Neural cell (in vitro differentiated cells): ENCODE measurements at regions not wholly inside any gene's neighbourhood (a gene's known extent, or its start where the extent isn't known, plus 50 kb on each side); places are given as distances from the start of the nearest gene placed in this dataset.

Experiments
- H2AFZ ChIP-seq: fragments of 200-600, 300-800 bp; sonication (generic), shearing (Covaris generic); 2 replicates; pipeline ENCODE4 v1.6.0; 2014; ENCODE audit warnings: low read depth, mild to moderate bottlenecking, antibody characterized with exemption, low read length, moderate library complexity
- H3F3A ChIP-seq: fragments of 200-600 bp; shearing (Covaris generic); 2 replicates; pipeline ENCODE4 v1.6.1; 2016; ENCODE audit warnings: mild to moderate bottlenecking, moderate library complexity, mixed read lengths, antibody characterized with exemption, low read length; ENCODE audit not compliant: insufficient read depth, poor library complexity, severe bottlenecking
- H3K27ac ChIP-seq: fragments of 200-600, 300-800 bp; sonication (generic), shearing (Covaris generic); 2 replicates; pipeline ENCODE4 v1.5.1; 2014; ENCODE audit warnings: mild to moderate bottlenecking, low read length, moderate library complexity
- H3K27me3 ChIP-seq: fragments of 300-800, 200-600 bp; sonication (generic), shearing (Covaris generic); 2 replicates; pipeline ENCODE4 v1.6.0; 2014; ENCODE audit warnings: mild to moderate bottlenecking, low read depth, low read length, moderate library complexity; ENCODE audit not compliant: insufficient read depth
- H3K36me3 ChIP-seq: fragments of 300-800, 200-600 bp; sonication (generic), shearing (Covaris generic); 2 replicates; pipeline ENCODE4 v1.5.1; 2014; ENCODE audit warnings: mild to moderate bottlenecking, antibody characterized with exemption, low read length, moderate library complexity; ENCODE audit not compliant: insufficient read depth
- H3K4me2 ChIP-seq: fragments of 300-800, 200-600 bp; sonication (generic), shearing (Covaris generic); 2 replicates; pipeline ENCODE4 v1.6.0; 2014; ENCODE audit warnings: mild to moderate bottlenecking, low read length
- H3K4me3 ChIP-seq: fragments of 300-800, 200-600 bp; sonication (generic), shearing (Covaris generic); 2 replicates; pipeline ENCODE4 v1.5.1; 2014; ENCODE audit warnings: mild to moderate bottlenecking, low read length, moderate library complexity
- H3K79me2 ChIP-seq: fragments of 200-600 bp; shearing (Covaris generic); replicated peaks from 2 replicates; pipeline ENCODE4 v1.6.0; 2014; ENCODE audit warnings: mild to moderate bottlenecking, low read length, moderate library complexity; ENCODE audit not compliant: insufficient read depth
- H3K9ac ChIP-seq: fragments of 300-800, 200-600 bp; sonication (generic), shearing (Covaris generic); 2 replicates; pipeline ENCODE4 v1.6.1; 2016; ENCODE audit warnings: mild to moderate bottlenecking, low read length, mixed read lengths
- H3K9me2 ChIP-seq: fragments of 200-600 bp; shearing (Covaris generic); 2 replicates; pipeline ENCODE4 v1.6.1; 2016; ENCODE audit warnings: mild to moderate bottlenecking, low read length, mixed read lengths; ENCODE audit not compliant: insufficient read depth
- H3K9me3 ChIP-seq: fragments of 200-600, 300-800 bp; sonication (generic), shearing (Covaris generic); 2 replicates; pipeline ENCODE4 v1.6.1; 2016; ENCODE audit warnings: mild to moderate bottlenecking, mixed run types, low read length, moderate library complexity, mixed read lengths
- H4K20me1 ChIP-seq: fragments of 200-600 bp; shearing (Covaris generic); 2 replicates; pipeline ENCODE4 v1.6.1; 2016; ENCODE audit warnings: mild to moderate bottlenecking, mixed run types; ENCODE audit not compliant: insufficient read depth
- EZH2 ChIP-seq: fragments of 200-600, 300-800 bp; shearing (Covaris generic), sonication (generic); IDR thresholded peaks from 2 replicates; pipeline ENCODE4 v1.6.1; 2014; ENCODE audit warnings: antibody characterized with exemption, low read length, borderline replicate concordance, mild to moderate bottlenecking; ENCODE audit not compliant: insufficient read depth, poor library complexity, severe bottlenecking
- MXI1 ChIP-seq: fragments of 450-650 bp; conservative IDR thresholded peaks from 2 replicates; pipeline ENCODE4 v1.6.1; 2014; ENCODE audit warnings: antibody characterized with exemption, mild to moderate bottlenecking; ENCODE audit not compliant: poor library complexity, severe bottlenecking
- POLR2AphosphoS5 ChIP-seq: IDR thresholded peaks from 2 replicates; pipeline ENCODE4 v1.6.1; 2012
- RAD21 ChIP-seq: fragments of 450-650 bp; conservative IDR thresholded peaks from 2 replicates; pipeline ENCODE4 v1.6.1; 2014; ENCODE audit warnings: antibody characterized with exemption, mild to moderate bottlenecking, moderate library complexity
- SMC3 ChIP-seq: fragments of 450-650 bp; conservative IDR thresholded peaks from 2 replicates; pipeline ENCODE4 v1.6.1; 2014; ENCODE audit warnings: antibody characterized with exemption, mild to moderate bottlenecking, moderate library complexity; ENCODE audit not compliant: poor library complexity
- TAF1 ChIP-seq: IDR thresholded peaks from 2 replicates; pipeline ENCODE4 v1.6.1; 2012; ENCODE audit warnings: low read depth
- TF ChIP-seq, protein P1 (sequence below): IDR thresholded peaks from 2 replicates; pipeline ENCODE4 v1.6.1; 2012; ENCODE audit warnings: borderline replicate concordance
- TF ChIP-seq, protein P2 (sequence below): fragments of 450-650 bp; IDR thresholded peaks from 2 replicates; pipeline ENCODE4 v1.5.1; 2014; ENCODE audit warnings: antibody characterized with exemption, mild to moderate bottlenecking, moderate library complexity; ENCODE audit not compliant: poor library complexity, severe bottlenecking

DNA sequence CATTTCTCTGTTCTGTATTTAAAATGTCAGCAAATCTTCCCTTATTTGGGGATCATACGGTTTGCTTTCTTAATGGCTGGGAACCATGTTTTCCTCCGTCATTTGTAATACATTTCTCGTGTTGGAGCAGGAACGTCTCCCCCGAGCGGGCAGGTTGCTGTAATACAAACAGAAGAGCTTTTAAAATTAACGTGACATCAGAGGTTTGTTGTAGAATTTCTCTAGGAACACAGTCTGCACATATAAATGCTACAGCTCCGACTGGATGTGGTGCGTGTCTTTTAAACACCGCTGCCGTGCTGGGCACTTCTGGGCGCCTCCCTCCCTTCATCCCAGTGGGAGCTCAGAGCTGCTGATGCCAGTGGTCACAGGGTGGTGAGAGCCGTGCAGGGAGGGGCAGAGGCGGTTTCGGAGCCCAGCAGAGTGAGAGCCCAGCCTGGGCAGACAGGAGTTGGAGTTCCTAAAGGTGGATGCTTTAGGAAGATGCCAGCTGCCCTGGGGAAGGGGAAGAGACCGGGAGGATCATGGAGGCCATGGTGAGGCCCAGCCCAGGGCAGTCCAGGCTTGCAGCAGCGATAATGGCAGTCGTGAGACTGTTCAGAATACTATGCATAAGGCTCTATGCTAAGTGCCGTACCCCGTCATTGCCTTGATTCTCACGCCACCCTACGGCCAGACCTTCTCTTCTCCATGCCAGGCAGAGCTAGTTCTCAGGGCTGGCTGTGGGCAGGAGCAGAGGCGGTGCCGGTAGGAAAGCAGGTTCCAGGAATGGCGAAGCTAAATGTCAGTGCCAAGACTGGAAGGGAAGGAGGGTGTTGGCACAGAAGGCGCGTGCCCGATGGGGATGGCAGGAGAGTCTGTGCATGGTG, 96.2 kb downstream of the GLRX3 start:
- Histone ChIP-seq H3F3A (no peaks in the 10 kb centered on the region), H3K9me2 (no peaks in the 10 kb centered on the region), H3K4me3 (no peak overlapping the region), H3K79me2 (no peaks in the 10 kb centered on the region), H2AFZ (no peak overlapping the region), H3K36me3 (no peaks in the 10 kb centered on the region), H3K9ac (no peak overlapping the region), H3K9me3 (no peaks in the 10 kb centered on the region), H3K27me3 (no peaks in the 10 kb centered on the region), H3K4me2 (no peak overlapping the region), H3K27ac (no peak overlapping the region), H4K20me1 (no peaks in the 10 kb centered on the region)
- TF ChIP-seq SMC3, result no peak
- TF ChIP-seq, protein P1, sequence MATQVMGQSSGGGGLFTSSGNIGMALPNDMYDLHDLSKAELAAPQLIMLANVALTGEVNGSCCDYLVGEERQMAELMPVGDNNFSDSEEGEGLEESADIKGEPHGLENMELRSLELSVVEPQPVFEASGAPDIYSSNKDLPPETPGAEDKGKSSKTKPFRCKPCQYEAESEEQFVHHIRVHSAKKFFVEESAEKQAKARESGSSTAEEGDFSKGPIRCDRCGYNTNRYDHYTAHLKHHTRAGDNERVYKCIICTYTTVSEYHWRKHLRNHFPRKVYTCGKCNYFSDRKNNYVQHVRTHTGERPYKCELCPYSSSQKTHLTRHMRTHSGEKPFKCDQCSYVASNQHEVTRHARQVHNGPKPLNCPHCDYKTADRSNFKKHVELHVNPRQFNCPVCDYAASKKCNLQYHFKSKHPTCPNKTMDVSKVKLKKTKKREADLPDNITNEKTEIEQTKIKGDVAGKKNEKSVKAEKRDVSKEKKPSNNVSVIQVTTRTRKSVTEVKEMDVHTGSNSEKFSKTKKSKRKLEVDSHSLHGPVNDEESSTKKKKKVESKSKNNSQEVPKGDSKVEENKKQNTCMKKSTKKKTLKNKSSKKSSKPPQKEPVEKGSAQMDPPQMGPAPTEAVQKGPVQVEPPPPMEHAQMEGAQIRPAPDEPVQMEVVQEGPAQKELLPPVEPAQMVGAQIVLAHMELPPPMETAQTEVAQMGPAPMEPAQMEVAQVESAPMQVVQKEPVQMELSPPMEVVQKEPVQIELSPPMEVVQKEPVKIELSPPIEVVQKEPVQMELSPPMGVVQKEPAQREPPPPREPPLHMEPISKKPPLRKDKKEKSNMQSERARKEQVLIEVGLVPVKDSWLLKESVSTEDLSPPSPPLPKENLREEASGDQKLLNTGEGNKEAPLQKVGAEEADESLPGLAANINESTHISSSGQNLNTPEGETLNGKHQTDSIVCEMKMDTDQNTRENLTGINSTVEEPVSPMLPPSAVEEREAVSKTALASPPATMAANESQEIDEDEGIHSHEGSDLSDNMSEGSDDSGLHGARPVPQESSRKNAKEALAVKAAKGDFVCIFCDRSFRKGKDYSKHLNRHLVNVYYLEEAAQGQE, result no peak
- no peak for TF ChIP-seq TAF1
- TF ChIP-seq, protein P2, sequence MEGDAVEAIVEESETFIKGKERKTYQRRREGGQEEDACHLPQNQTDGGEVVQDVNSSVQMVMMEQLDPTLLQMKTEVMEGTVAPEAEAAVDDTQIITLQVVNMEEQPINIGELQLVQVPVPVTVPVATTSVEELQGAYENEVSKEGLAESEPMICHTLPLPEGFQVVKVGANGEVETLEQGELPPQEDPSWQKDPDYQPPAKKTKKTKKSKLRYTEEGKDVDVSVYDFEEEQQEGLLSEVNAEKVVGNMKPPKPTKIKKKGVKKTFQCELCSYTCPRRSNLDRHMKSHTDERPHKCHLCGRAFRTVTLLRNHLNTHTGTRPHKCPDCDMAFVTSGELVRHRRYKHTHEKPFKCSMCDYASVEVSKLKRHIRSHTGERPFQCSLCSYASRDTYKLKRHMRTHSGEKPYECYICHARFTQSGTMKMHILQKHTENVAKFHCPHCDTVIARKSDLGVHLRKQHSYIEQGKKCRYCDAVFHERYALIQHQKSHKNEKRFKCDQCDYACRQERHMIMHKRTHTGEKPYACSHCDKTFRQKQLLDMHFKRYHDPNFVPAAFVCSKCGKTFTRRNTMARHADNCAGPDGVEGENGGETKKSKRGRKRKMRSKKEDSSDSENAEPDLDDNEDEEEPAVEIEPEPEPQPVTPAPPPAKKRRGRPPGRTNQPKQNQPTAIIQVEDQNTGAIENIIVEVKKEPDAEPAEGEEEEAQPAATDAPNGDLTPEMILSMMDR, result no peak
- TF ChIP-seq RAD21, result no peak
- no peak for TF ChIP-seq POLR2AphosphoS5
- no peak for TF ChIP-seq EZH2
- no peak for TF ChIP-seq MXI1

DNA sequence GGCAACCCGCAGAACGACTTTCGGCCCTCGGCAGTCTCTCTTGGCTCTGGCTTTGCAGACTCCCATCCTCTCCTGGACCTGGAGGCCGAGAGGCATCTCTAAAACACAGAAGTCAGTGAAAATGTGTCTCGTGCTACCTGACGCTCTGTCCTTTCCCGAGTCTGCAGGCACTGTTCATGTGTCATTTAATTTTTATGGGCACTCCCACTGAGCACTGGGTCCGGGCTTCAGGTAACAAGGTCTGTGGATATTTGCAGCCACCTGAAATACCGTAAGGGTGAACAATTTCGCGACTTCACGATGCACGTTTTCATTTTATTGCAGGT, 96.8 kb downstream of the GLRX3 start:
- no peak overlapping the region for H3K4me3 ChIP-seq
- H3K36me3 ChIP-seq, result no peaks in the 10 kb centered on the region
- no peaks in the 10 kb centered on the region for H4K20me1 ChIP-seq
- no peak overlapping the region for H3K4me2 ChIP-seq
- no peak overlapping the region for H2AFZ ChIP-seq
- TF ChIP-seq MXI1 (no peak), EZH2 (no peak), POLR2AphosphoS5 (no peak), RAD21 (no peak), SMC3 (no peak)
- TF ChIP-seq, protein P1, result no peak
- TF ChIP-seq, protein P2, result no peak
- H3K27me3 ChIP-seq, result no peaks in the 10 kb centered on the region
- H3K9me2 ChIP-seq, result no peaks in the 10 kb centered on the region
- no peak overlapping the region for H3K9ac ChIP-seq
- H3K27ac ChIP-seq, result no peak overlapping the region
- H3K9me3 ChIP-seq, result no peaks in the 10 kb centered on the region
- no peaks in the 10 kb centered on the region for H3F3A ChIP-seq
- no peaks in the 10 kb centered on the region for H3K79me2 ChIP-seq
